GM12873 (cell line): ENCODE measurements at regions not wholly inside any gene's neighbourhood (a gene's known extent, or its start where the extent isn't known, plus 50 kb on each side); places are given as distances from the start of the nearest gene placed in this dataset.

ENCODE experiments used
- TF ChIP-seq, protein P1 (sequence below): IDR thresholded peaks from 2 replicates; pipeline ENCODE4 v1.5.1; 2012; ENCODE audit warnings: low read depth, mild to moderate bottlenecking, moderate library complexity, low read length, control low read depth; ENCODE audit not compliant: insufficient read depth; ENCODE audit errors: missing control alignments

DNA sequence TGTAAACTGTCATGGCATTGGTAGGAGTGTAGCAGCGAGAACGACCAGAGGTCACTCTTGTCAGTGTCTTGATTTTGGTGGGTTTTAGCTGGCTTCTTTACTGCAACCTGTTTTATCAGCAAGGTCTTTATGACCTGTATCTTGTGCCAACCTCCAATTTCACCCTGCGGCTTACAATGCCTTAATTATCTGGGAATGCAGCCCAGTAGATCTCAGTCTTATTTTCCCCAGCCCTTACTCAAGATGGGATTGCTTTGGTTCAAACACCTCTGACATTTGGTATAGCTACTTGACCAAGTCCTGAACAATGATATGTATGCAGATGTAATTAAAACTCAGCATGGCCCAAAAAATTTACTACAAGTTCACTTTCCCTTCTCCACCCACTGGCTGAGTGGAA lies 388.4 kb downstream of the RSL24D1 start:
- TF ChIP-seq, protein P1, sequence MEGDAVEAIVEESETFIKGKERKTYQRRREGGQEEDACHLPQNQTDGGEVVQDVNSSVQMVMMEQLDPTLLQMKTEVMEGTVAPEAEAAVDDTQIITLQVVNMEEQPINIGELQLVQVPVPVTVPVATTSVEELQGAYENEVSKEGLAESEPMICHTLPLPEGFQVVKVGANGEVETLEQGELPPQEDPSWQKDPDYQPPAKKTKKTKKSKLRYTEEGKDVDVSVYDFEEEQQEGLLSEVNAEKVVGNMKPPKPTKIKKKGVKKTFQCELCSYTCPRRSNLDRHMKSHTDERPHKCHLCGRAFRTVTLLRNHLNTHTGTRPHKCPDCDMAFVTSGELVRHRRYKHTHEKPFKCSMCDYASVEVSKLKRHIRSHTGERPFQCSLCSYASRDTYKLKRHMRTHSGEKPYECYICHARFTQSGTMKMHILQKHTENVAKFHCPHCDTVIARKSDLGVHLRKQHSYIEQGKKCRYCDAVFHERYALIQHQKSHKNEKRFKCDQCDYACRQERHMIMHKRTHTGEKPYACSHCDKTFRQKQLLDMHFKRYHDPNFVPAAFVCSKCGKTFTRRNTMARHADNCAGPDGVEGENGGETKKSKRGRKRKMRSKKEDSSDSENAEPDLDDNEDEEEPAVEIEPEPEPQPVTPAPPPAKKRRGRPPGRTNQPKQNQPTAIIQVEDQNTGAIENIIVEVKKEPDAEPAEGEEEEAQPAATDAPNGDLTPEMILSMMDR = no peak

- TF ChIP-seq, protein P1 = no peak
Observed at GRCh38 chr15:54803987-54804386, 392.8 kb downstream of the RSL24D1 start.

DNA sequence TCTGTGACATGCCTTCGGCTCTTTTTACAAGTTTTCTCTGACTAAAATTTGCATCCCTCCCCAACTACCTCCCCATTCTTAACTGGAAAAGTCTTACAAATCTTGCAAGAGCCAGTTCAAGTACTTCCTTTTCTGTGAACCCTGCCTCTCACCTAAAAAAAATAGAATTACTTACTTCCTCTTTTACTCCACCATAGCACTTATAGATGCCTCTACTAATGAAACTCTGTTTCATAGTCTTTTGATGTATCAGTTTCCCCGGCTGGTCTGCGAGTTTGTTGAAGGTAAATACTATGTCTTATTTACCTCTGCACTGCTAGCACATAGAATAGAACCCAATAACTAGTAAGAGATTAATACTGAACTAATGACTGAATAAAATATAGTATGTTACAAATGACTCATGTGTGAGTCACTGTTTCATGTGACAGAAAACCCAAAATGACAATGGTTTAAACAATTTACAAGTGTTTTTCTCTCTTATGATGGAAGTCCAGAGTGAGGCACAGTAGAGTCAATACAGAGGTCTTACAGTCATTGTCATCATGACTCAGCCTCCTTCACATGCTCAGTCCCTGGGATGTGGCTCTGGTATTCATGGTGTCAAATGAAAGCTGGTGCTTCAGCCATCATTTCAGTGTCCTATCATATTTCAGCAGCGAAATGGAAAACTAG lies 393.5 kb downstream of the RSL24D1 start:
- TF ChIP-seq, protein P1 = no peak

DNA sequence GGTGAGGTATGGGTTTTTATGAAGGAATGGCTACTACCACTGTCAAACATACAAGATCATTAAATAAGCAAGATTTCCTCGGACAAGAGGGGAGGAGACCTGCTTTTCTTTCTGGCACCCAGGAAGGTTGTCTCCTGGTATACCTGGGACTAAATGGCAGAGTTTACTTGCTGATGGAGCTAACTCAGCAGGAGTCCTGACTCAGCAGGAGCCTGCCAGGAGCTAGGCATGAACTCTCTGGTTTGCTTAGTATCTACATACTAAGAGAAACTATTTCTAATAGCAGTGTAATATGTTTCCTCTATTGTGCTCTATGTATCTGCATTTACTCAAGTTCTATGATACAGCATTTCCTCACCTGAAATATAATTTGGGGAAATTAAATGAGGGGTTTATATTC lies 404.2 kb downstream of the RSL24D1 start:
- TF ChIP-seq, protein P1 = no peak

DNA sequence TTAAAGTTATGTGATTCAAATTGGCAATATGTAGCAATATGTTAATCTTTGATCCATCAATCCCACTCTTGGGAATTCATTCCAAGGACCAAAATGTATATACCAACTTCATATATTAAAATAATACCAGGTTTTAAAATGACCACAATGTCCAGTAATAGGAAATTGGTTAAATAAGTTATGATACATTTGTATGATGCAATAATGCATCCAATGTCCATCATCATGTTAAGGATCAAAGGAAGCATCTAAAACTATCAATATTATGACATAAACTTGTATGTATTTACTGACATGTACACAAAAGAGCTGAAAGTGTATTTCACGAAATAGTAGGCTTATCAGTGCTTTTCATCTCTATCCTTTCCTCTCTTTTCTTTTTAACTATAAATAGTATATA lies 406.0 kb downstream of the RSL24D1 start:
- TF ChIP-seq, protein P1 = no peak

DNA sequence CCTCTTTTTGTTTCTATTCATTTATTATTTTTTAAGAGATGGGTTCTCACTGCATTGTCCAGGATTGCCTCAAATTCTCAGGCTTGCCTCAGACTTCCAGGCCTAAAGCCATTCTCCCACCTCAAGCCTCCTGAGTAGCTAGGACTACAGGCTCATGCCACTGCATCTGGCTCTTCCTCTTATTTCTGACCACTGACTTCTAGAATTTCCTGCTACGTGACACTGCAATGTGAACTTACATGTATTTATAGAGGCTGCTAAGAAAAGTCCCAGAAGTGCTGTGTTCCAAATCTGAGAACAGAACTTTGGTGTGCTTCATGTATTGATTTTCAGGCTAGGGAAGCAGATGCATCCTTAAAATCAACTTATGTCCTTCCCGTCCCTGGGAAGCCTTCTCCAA lies 407.4 kb downstream of the RSL24D1 start:
- TF ChIP-seq, protein P1 = no peak

- TF ChIP-seq, protein P1 = no peak
Observed at GRCh38 chr15:54779271-54779670, 417.5 kb downstream of the RSL24D1 start.
